ENCODE measurements at regions not wholly inside any gene's neighbourhood (a gene's known extent, or its start where the extent isn't known, plus 50 kb on each side); places are given as distances from the start of the nearest gene placed in this dataset.
"Not testable (repeated sequence)": the region's sequence is repeated elsewhere in the genome, so short reads cannot be mapped to it uniquely, and the experiment has no call there.

DNA sequence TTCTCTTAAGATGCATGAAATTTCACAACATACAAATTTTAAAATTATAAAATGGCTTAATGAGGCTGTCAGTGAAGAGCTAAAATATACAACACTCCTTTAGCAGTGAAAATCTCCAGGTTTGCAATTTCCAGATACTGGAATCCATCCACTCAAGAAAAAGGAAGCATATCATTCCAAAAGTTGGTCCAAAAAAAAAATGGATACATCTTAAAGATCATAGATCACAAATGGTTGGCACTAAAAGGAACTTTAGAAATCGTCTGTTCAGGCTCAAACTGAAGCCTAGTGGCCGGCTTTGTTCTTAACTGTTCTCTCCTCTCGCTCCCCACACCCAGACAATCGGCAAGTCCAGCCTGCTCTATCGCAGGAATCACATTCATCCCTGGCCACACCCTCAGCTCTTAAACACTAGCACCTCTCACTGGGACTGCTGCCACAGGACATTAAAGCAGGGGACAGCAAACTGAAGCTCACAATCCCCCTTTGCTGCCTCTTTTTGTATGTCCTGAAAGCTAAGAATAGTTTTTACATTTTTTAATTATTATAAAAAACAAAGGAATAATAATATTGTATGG lies 130.3 kb upstream of the CDIN1 start:
- Mint-ChIP-seq H3K27ac (no peak overlapping the region), H3K9me3 (no peaks in the 10 kb centered on the region), H3K4me1 (no peaks in the 10 kb centered on the region)

DNA sequence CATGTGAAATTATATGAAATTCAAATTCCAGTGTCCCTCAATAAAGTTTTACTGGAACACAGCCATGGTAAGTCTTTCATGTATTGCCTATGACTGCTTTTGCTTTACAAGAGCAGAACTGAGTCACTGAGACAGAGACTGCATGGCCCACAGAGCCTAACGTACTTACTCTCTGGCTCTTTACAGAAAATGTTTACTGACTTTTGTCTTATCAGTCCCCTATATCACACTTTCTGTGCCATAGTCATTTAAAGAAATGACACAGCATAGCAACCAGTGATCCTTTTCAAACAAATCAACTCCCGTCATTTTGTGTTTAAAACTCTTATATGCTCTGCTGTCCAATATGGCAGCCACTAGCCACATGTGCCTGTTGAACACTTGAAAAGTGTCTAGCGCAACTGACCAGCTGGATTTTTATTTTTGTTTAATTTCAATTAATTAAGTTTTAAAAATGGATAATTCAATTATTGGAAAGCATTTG lies 129.7 kb upstream of the CDIN1 start:
- no peak overlapping the region for H3K4me3 Mint-ChIP-seq
- no peak overlapping the region for H3K27ac Mint-ChIP-seq
- H3K4me1 Mint-ChIP-seq = no peaks in the 10 kb centered on the region
- no peaks in the 10 kb centered on the region for H3K36me3 Mint-ChIP-seq (ENCODE audit: low read depth)
- H3K9me3 Mint-ChIP-seq = no peaks in the 10 kb centered on the region
- ATAC-seq (replicated peaks) = no peak
- peaks cover 4% of the 10 kb centered on the region for H3K27me3 Mint-ChIP-seq

More for the DNA sequence above, 130.3 kb upstream of the CDIN1 start:
- Mint-ChIP-seq H3K4me3 (no peak overlapping the region), H3K27me3 (peaks cover 4% of the 10 kb centered on the region), H3K36me3 (ENCODE audit: low read depth) (no peaks in the 10 kb centered on the region)
- ATAC-seq (replicated peaks) = no peak

DNA sequence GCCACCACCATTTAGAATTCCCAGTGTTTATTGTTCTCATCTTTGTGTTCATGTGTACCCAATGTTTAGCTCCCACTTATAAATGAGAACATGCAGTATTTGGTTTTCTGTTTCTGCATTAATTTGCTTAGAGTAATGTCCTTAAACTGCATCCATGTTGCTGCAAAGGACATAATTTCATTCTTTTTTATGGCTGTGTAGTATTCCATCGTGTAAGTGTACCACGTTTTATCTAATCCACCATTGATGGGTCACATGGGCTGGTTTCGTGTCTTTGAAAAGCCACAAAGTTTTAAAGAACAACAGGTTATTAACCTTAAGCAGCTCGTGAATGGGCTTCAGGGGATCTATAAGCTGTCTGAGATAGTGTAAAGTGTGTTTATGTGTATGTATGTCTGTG lies 125.2 kb upstream of the CDIN1 start:
- H3K27ac Mint-ChIP-seq; H3K36me3 Mint-ChIP-seq (ENCODE audit: low read depth); H3K27me3 Mint-ChIP-seq; H3K4me3 Mint-ChIP-seq; ATAC-seq (replicated peaks); H3K4me1 Mint-ChIP-seq; H3K9me3 Mint-ChIP-seq: not testable (repeated sequence)

GRCh38 chr15:36458411-36458810 lies 121.0 kb upstream of the CDIN1 start:
- Mint-ChIP-seq H3K36me3 (ENCODE audit: low read depth) (no peaks in the 10 kb centered on the region), H3K9me3 (peaks cover 10% of the 10 kb centered on the region), H3K27me3 (no peaks in the 10 kb centered on the region), H3K4me3 (no peak overlapping the region), H3K4me1 (no peaks in the 10 kb centered on the region), H3K27ac (no peak overlapping the region)
- ATAC-seq (replicated peaks) = no peak

- Mint-ChIP-seq H3K4me3 (no peak overlapping the region), H3K36me3 (ENCODE audit: low read depth) (no peaks in the 10 kb centered on the region), H3K9me3 (peaks cover 10% of the 10 kb centered on the region), H3K27me3 (peaks cover 3% of the 10 kb centered on the region), H3K4me1 (no peaks in the 10 kb centered on the region), H3K27ac (no peak overlapping the region)
- ATAC-seq (replicated peaks) = no peak
These were observed 114.1 kb upstream of the CDIN1 start for GRCh38 chr15:36465304-36465703.

DNA sequence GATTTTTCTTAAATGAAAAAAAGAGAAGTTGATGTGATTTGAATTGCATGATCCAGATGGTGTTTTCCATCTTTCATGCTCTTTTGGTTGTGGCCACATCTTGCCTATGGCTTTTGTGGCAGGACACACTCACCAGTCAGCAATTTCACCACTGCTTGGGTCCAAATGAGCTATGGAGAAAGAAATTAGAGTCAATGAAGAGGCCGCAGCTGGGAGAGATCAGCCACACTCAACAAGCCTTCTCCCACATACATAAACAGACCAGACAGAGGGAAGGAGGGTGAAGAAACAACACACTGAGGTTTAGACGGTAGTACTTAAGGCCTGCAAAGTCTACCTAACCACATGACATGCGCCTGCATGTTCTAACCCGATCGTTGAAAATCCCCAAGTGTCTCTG lies 110.7 kb upstream of the CDIN1 start:
- H3K36me3 Mint-ChIP-seq (ENCODE audit: low read depth) = no peaks in the 10 kb centered on the region
- no peak for ATAC-seq (replicated peaks)
- no peak overlapping the region for H3K4me3 Mint-ChIP-seq
- no peak overlapping the region for H3K27ac Mint-ChIP-seq
- H3K9me3 Mint-ChIP-seq = no peaks in the 10 kb centered on the region
- peaks cover 3% of the 10 kb centered on the region for H3K27me3 Mint-ChIP-seq
- no peaks in the 10 kb centered on the region for H3K4me1 Mint-ChIP-seq

- H3K36me3 Mint-ChIP-seq (ENCODE audit: low read depth) = no peaks in the 10 kb centered on the region
- no peak overlapping the region for H3K27ac Mint-ChIP-seq
- H3K27me3 Mint-ChIP-seq = peaks cover 3% of the 10 kb centered on the region
- no peak overlapping the region for H3K4me3 Mint-ChIP-seq
- H3K9me3 Mint-ChIP-seq = no peaks in the 10 kb centered on the region
- no peak for ATAC-seq (replicated peaks)
- no peaks in the 10 kb centered on the region for H3K4me1 Mint-ChIP-seq
These were observed 110.0 kb upstream of the CDIN1 start for GRCh38 chr15:36469311-36469966.

DNA sequence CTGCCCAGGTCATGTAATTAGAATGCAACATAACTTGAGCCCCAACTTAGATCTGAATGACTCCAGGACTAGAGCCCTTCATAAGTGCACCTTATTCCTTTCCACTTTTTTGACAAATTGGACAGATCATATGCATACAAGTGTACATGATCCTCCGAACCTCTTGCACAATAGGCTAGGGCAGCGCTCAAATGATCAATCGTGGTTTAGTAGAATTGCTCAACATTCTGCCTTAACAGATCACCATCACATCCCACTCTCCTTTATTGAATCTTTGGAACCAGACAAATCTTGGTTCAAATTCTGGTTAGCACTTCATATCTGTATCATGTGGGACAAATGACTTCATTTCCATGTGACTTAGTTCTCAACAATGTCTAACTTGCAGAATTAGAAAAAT lies 106.8 kb upstream of the CDIN1 start:
- Mint-ChIP-seq H3K9me3 (no peaks in the 10 kb centered on the region), H3K4me1 (no peaks in the 10 kb centered on the region), H3K27ac (no peak overlapping the region)

DNA sequence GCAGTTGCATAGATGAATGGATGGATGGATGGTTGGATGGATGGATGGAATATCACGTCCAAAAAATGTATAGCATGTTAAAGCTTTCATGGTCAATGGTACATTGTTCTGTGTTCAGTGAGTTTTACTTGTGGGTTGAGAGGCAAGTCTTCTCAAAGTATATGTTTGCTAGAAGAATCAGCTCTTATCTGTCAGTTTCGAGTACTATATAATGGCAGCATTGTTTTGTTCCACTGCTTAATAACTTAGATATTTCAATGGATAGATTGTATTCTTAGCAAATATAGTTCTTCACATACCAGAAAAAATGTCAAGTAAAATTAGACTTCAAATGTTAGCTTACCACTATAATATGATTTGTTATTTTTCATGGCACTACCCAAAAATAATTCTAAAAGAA lies 100.9 kb upstream of the CDIN1 start:
- H3K4me1 Mint-ChIP-seq = no peaks in the 10 kb centered on the region
- no peak for ATAC-seq (replicated peaks)
- H3K4me3 Mint-ChIP-seq = no peak overlapping the region
- no peaks in the 10 kb centered on the region for H3K36me3 Mint-ChIP-seq (ENCODE audit: low read depth)
- H3K9me3 Mint-ChIP-seq = no peaks in the 10 kb centered on the region
- no peaks in the 10 kb centered on the region for H3K27me3 Mint-ChIP-seq
- no peak overlapping the region for H3K27ac Mint-ChIP-seq

More for the DNA sequence above, 106.8 kb upstream of the CDIN1 start:
- no peak overlapping the region for H3K4me3 Mint-ChIP-seq
- no peaks in the 10 kb centered on the region for H3K36me3 Mint-ChIP-seq (ENCODE audit: low read depth)
- H3K27me3 Mint-ChIP-seq = peaks cover 2% of the 10 kb centered on the region
- no peak for ATAC-seq (replicated peaks)

- no peaks in the 10 kb centered on the region for H3K9me3 Mint-ChIP-seq
- H3K27ac Mint-ChIP-seq = no peak overlapping the region
- H3K4me1 Mint-ChIP-seq = no peaks in the 10 kb centered on the region
- H3K36me3 Mint-ChIP-seq (ENCODE audit: low read depth) = no peaks in the 10 kb centered on the region
- no peaks in the 10 kb centered on the region for H3K27me3 Mint-ChIP-seq
- no peak for ATAC-seq (replicated peaks)
- H3K4me3 Mint-ChIP-seq = no peak overlapping the region
These were observed 100.1 kb upstream of the CDIN1 start for GRCh38 chr15:36479200-36479896.

DNA sequence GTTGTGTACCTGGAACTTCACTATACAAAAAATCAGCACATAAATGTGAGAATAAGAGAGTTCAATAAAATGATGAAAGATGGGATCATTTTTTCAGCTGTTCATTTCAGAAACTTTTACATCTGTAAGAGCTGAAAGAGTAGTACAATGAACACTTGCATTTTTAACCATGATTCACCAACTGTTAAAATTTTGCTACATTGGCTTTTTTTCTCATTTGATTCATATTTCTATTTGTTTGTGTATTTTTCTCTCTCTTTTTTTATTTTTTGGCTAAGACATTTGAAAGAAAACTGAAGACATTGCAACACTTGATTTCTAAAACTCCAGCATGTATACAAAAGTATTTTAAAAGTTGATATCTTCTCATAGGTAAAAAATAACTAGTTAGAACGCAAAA lies 98.3 kb upstream of the CDIN1 start:
- no peaks in the 10 kb centered on the region for H3K4me1 Mint-ChIP-seq
- ATAC-seq (replicated peaks) = no peak

DNA sequence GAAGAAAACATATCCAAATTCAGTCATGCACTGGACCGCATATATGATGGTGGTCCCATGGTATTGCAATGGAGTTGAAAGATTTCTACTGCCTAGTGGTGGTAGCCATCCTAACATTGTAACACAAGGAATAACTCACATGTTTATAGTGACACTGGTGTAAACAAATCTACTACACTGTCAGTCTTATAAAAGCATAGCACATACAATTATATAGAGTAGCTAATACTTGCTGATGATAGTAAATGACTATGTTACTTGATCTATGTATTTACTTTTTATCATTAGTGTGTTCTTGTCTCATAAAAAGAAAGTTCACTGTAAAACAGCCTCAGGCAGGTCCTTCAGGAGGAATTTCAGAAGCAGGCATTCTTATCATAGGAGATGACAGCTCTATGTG lies 96.0 kb upstream of the CDIN1 start:
- ATAC-seq (replicated peaks) = no peak
- Mint-ChIP-seq H3K4me1 (no peaks in the 10 kb centered on the region), H3K4me3 (no peak overlapping the region), H3K9me3 (no peaks in the 10 kb centered on the region), H3K27ac (no peak overlapping the region), H3K36me3 (ENCODE audit: low read depth) (no peaks in the 10 kb centered on the region), H3K27me3 (no peaks in the 10 kb centered on the region)

More for the DNA sequence above, 98.3 kb upstream of the CDIN1 start:
- Mint-ChIP-seq H3K27me3 (no peaks in the 10 kb centered on the region), H3K9me3 (no peaks in the 10 kb centered on the region), H3K27ac (no peak overlapping the region), H3K4me3 (no peak overlapping the region), H3K36me3 (ENCODE audit: low read depth) (no peaks in the 10 kb centered on the region)

DNA sequence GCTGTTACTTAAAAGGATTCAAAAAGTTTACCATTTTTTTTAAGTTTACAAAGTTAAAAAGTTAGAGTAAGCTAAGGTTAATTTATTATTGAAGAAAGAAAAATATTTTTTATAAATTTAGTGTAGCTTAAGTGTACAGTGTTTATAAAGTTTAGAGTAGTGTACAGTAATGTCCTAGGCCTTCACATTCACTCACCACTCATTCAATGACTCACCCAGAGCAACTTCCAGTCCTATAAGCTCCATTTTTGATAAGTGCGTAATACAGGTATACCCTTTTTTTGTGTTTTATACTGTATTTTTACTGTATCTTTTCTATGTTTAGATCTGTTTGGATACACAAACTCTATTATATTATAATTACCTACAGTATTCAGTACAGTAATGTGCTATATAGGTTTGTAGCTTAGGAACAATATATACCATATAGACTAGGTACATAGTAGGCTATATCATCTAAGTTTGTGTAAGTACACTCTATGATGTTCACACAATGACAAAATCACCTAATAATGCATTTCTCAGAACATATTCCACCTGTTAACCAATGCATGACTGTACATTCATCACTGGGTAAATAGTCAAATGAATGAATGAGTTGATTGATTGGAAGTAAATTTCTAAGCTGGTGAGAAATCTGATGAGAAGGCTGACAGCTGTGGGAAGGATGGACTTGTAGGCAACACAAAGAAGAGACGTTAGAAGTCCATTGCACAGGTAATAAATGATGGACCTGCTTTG lies 95.2 kb upstream of the CDIN1 start:
- Mint-ChIP-seq H3K27me3 (no peaks in the 10 kb centered on the region), H3K9me3 (no peaks in the 10 kb centered on the region), H3K27ac (no peak overlapping the region), H3K36me3 (ENCODE audit: low read depth) (no peaks in the 10 kb centered on the region), H3K4me3 (no peak overlapping the region), H3K4me1 (no peaks in the 10 kb centered on the region)
- ATAC-seq (replicated peaks) = no peak

GRCh38 chr15:36491912-36492311 lies 87.5 kb upstream of the CDIN1 start:
- Mint-ChIP-seq H3K27ac (no peak overlapping the region), H3K9me3 (no peaks in the 10 kb centered on the region), H3K27me3 (peaks cover 16% of the 10 kb centered on the region), H3K4me3 (no peak overlapping the region), H3K36me3 (ENCODE audit: low read depth) (no peaks in the 10 kb centered on the region), H3K4me1 (no peaks in the 10 kb centered on the region)
- no peak for ATAC-seq (replicated peaks)

Data from activated T-helper 17 cell treated with anti-CD3 and anti-CD28 coated beads, Interleukin-2, amount 50 U/mL, for 72 hours (primary cell).